ENCODE measurements at regions not wholly inside any gene's neighbourhood (a gene's known extent, or its start where the extent isn't known, plus 50 kb on each side); places are given as distances from the start of the nearest gene placed in this dataset.

GRCh38 chr1:29538586-29538985, 302.3 kb downstream of the PTPRU start:
- DNase-seq (ENCODE audit: low read depth), result no peak
- H3K27me3 ChIP-seq (ENCODE audit: control insufficient read depth, insufficient read depth, low read length), result no peaks in the 10 kb centered on the region
- no peak for TF ChIP-seq CTCF (IDR thresholded peaks at IDR 0.05; ENCODE audit: insufficient read depth, low read depth, low read length)
- no peak overlapping the region for H3K4me3 ChIP-seq (ENCODE audit: low read depth, low read length)
- ChIA-PET POLR2A (no interaction called here), CTCF (no interaction called here)
- no peaks in the 10 kb centered on the region for H3K36me3 ChIP-seq (ENCODE audit: control insufficient read depth, insufficient read depth, low read length)

DNA sequence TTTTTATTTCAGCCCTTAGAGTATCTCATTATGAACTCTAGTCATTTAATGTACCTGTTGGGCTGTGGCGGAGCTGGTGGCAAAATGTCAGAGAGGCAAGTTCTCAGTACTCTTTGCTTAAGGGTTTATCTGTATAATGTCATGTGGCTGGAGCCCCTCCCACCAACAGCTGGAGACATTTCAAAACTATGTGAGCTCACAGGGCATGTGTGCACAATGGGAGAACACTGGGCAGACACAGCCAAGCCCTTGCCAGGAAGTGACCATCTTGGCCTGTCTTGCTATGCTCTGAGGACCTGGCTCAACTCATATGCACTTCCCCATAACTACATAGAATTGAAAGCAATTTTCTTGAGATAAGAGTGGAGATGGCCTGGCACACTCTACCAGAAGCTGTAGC, 296.4 kb downstream of the PTPRU start:
- no peak overlapping the region for H3K4me3 ChIP-seq (ENCODE audit: low read depth, low read length)
- no peaks in the 10 kb centered on the region for H3K36me3 ChIP-seq (ENCODE audit: control insufficient read depth, insufficient read depth, low read length)
- H3K27me3 ChIP-seq (ENCODE audit: control insufficient read depth, insufficient read depth, low read length), result peaks cover 2% of the 10 kb centered on the region; the same call in 1 of the 2 replicates
- ChIA-PET CTCF (no interaction called here), POLR2A (no interaction called here)
- no peak for TF ChIP-seq CTCF (IDR thresholded peaks at IDR 0.05; ENCODE audit: insufficient read depth, low read depth, low read length)
- DNase-seq (ENCODE audit: low read depth), result no peak

- H3K36me3 ChIP-seq (ENCODE audit: control insufficient read depth, insufficient read depth, low read length), result no peaks in the 10 kb centered on the region
- CTCF ChIA-PET, result no interaction called here
- H3K4me3 ChIP-seq (ENCODE audit: low read depth, low read length), result no peak overlapping the region
- DNase-seq (ENCODE audit: low read depth), result no peak
- TF ChIP-seq CTCF (IDR thresholded peaks at IDR 0.05; ENCODE audit: insufficient read depth, low read depth, low read length), result no peak
- peaks cover 4% of the 10 kb centered on the region for H3K27me3 ChIP-seq (ENCODE audit: control insufficient read depth, insufficient read depth, low read length)
- POLR2A ChIA-PET, result no interaction called here
Observed at GRCh38 chr1:29532285-29532684, 296.0 kb downstream of the PTPRU start.

DNA sequence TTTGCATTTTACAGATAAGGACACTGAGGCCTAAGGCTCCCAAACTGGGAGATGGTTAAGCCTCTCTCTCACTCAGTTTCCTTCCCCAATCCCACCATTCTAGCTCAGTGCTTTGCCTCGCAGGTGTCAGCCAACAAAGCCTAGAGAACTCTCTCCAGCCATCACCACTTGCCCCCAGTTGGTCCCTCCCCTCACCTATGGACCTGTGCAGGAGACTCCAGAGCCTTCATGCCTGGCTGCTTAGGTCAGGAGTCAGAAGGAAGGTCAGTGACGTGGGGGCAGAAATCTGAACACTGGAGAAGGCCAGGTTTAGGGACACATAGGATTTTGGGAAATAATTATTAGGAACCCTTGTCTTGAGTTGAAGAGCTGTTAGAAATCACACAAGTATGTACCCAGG, 295.3 kb downstream of the PTPRU start:
- H3K36me3 ChIP-seq (ENCODE audit: control insufficient read depth, insufficient read depth, low read length), result no peaks in the 10 kb centered on the region
- ChIA-PET CTCF (no interaction called here), POLR2A (no interaction called here)
- H3K27me3 ChIP-seq (ENCODE audit: control insufficient read depth, insufficient read depth, low read length), result peaks cover 4% of the 10 kb centered on the region
- DNase-seq (ENCODE audit: low read depth), result no peak
- no peak overlapping the region for H3K4me3 ChIP-seq (ENCODE audit: low read depth, low read length)
- TF ChIP-seq CTCF (IDR thresholded peaks at IDR 0.05; ENCODE audit: insufficient read depth, low read depth, low read length), result no peak

GRCh38 chr1:29529677-29530278, 293.5 kb downstream of the PTPRU start:
- Histone ChIP-seq H3K36me3 (ENCODE audit: control insufficient read depth, insufficient read depth, low read length) (no peaks in the 10 kb centered on the region), H3K27me3 (ENCODE audit: control insufficient read depth, insufficient read depth, low read length) (peaks cover 4% of the 10 kb centered on the region), H3K4me3 (ENCODE audit: low read depth, low read length) (no peak overlapping the region)
- ChIA-PET POLR2A (no interaction called here), CTCF (no interaction called here)
- DNase-seq (ENCODE audit: low read depth), result no peak
- no peak for TF ChIP-seq CTCF (IDR thresholded peaks at IDR 0.05; ENCODE audit: insufficient read depth, low read depth, low read length)

Data from BJ (cell line).